GM21723 (cell line): ENCODE measurements at regions not wholly inside any gene's neighbourhood (a gene's known extent, or its start where the extent isn't known, plus 50 kb on each side); places are given as distances from the start of the nearest gene placed in this dataset.

Source experiments
- ATAC-seq: cut with Tn5 transposase; IDR thresholded peaks from one replicate; pipeline ENCODE4 v1.9.1; 2021; ENCODE audit warnings: mild to moderate bottlenecking, moderate library complexity; ENCODE audit not compliant: unreplicated experiment

DNA sequence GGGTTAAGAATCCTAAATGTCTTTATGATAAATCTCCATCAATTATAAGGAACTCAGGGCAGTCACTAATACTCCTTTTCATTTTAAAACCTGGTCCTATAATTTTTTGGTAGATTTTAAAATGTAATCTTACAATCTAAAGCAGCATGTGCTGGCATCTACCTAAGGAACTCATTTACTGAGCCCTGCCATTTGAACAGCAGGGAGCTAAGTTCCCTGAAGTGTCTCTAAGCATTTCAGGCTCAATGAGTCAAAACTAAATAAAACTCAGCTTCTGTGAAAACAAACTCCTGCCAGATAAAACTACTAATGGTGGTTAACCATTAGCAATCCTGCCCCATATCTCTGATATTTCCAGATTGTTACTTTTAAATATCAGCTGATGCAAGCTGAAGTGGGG lies 1371.8 kb upstream of the PRMT6 start:
- ATAC-seq = no peak

DNA sequence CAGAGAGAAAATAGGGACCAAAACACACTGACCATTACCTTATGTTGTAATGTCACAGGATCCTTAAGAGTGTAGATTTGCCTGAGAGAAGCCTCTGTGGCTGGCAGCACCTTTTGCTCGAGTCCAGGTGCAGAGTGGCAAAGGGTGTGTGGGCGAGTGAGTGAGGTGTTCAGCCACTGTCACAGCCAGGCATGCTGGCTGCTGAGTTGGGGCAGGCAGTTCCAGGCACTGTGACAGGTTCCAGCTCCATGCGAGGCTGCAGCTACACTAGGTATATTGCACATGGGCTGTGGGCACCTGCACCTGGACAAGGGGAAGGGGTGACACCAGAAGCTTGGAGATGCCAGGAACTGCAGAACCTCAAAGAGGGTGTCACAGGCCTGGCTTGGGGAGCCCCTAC lies 1370.4 kb upstream of the PRMT6 start:
- no peak for ATAC-seq

DNA sequence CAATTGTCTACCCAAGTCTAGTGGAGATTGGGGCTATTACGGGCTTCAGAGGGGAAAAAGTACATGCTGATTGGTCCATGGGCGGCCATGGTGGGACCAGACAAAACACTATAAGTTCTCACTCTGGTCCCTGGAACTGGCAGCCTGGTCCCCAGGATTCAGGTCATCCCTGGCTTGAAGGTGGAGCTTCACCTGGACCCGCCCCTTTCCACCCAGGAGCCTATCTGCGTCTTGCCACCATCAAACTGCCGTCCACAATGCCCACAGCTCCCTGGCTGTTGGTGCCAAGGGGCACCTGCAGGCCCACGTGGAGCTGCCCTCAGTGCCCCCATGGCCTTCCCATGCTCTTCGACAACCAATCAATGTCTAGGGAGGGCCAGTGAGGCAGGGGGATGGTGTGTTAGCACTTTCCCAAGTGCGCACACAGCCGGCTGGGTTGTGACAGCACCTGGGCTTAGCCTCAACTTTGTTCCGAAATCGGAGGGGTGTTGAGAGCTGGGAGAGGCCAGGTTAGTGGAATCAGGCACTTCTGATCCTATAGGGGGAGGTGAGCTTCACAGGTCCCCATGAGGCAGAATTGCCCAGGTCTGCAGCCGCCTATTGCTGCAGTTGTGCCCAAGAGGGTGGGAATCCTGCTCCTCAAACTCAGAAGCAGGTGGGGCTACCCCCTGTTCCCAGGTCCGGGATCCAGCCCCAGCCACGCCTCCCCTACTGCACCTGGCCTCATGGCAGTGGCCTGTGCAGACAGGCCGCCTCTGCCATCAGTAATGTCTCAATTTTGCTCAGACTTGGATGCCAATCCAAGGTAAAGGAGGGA lies 1369.4 kb upstream of the PRMT6 start:
- ATAC-seq = no peak

DNA sequence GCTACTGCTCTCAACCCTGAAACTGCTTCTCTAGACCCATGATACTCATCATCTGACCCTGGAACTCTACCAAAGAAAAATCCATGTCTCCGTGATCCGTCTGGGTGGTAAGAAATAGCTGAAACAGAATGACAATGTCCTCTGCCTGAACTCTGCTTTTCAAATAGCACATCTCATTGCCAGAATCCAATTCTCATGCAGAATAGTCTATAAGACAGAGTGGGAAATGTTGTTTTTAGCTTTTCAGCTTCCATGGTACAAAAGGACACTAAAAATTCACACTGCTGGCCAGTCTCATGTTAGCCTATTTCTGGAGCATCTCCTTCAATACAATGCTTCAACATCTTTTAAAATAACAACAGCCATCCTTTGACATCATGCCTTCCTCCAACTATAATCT lies 1355.8 kb upstream of the PRMT6 start:
- no peak for ATAC-seq

DNA sequence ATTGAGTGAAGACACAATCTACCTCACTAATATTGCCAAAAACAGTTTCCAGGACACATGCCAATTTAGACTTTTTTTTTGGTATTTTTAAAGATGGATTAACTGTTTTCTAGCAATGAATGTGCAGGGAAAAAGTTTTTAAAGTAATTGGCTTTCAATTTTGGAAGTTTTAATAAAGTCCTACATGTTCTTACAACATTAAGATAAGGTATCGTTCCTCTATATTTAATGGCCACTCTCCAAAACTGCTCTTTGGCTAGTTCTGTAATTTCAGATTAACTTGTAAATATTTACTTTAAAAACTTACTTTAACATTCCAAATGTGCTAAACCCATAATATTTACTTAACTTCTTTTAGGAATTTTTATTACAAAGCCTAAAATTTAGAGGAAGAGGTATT lies 1332.2 kb upstream of the PRMT6 start:
- no peak for ATAC-seq

DNA sequence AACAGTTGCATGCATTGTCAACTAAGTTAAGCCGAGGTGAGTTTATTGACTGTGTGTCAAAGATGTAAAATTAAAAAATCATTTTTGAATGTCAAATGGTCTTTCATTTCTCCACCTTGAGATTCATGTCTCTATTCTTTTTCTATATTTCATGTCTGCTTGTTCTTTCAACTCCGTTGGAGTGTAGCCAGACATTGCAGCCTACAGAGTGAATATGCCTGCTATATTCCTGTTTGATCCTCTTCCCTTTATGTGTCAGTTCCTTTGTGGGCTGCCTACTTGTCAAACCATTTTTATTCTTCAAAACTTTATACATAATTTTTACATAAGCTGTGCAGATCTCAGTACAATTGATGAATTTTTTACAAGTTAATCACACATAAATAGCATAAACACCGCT lies 1325.8 kb upstream of the PRMT6 start:
- ATAC-seq = no peak

DNA sequence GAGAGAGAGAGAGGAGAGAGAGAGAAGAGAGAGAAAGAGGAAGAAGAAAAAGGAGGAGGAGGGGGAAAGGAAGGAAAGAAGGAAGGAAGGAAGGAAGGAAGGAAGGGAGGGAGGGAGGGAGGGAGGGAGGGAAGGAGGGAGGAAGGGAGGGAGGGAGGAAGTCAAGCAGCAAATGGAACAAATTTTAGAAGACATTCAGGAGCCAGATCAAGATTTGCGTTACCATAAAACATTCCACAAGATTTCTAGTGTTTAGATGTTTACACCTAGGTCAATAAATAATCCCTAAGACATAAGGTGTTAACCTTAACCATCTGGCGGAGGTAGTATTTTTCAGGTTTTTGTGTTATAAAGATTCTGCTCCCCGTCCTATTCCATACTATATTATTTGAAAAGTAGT lies 1320.1 kb upstream of the PRMT6 start:
- ATAC-seq = no peak

DNA sequence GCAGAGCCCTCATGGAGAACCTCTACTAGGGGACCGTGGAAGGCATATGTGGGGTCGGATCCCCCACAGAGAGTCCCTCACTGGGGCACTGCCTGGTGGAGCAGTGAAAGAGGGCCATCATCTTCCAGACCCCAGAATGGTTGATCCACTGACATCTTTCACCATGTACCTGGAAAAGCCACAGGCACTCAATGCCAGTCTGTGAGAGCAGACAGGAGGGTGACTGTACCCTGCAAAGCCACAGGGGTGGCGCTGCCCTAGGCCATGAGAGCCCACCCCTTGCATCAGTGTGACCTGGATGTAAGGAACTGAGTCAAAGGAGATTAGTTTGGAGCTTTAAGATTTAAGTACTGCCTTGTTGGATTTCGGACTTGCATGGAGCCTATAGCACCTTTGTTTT lies 1276.7 kb upstream of the PRMT6 start:
- no peak for ATAC-seq

DNA sequence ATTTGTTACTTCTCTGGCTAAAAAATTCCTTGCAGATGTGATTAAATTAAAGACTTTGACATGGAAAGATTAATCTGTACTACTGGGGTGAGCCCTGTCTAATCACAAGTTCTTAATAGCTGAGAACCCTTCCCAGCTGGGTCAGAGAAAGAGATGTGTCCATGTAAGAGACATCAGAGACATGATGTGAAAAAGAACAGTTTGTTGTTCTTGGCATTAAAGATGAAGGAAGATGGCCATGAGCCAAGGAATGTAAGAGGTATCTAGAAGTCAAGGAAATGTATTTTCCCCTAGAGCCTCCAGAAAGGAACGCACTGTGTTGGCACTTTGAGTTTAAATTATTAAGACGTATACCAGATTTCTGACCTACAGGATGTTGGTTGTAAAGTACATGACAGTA lies 1271.5 kb upstream of the PRMT6 start:
- no peak for ATAC-seq

DNA sequence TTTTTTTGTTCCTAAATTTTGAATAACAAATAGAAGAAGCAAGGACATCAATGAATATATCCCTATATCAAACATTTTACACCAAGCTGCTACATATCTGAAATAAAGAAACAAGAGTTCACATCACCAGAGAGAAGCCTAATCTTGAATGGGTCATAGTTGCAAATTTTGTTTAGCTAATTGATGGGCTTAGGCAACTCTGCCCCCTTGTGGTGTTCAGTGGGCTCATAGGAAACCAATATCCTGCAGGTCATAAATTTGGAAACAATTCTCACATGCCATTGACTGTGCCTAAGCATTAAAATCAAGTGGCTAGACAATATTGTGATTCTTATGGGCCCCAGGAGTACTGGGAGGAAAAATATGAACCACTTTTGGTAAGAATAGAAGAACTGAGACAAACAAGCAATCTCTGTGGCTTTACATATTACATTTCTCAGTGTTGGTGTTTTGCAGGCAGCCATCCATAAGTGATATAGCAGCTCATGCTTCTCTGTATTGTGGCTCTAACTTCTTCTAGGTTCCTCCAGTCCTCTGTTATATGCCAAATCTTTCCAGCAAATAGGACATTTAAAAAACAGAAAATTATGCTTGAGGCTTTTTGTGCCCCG lies 1262.8 kb upstream of the PRMT6 start:
- ATAC-seq = peak; percentile 72

DNA sequence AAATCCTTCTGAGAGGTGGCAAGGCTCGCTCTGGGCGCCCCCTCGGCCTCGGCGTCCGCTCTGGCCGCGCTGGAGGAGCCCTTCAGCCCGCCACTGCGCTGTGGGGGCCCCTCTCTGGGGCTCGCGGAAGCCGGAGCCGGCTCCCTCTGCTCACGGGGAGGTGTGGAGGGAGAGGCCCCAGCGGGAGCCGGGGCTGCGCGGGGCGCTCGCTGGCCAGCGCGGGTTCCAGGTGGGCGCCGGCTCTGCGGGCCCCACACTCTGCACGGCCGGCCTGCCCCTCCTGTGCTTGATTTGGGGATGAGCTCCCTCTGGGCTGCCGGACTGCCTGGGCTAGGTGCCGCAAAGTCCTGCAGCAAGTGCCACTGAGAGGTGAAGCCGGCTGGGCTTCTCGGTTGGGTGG lies 1260.7 kb upstream of the PRMT6 start:
- ATAC-seq = no peak

DNA sequence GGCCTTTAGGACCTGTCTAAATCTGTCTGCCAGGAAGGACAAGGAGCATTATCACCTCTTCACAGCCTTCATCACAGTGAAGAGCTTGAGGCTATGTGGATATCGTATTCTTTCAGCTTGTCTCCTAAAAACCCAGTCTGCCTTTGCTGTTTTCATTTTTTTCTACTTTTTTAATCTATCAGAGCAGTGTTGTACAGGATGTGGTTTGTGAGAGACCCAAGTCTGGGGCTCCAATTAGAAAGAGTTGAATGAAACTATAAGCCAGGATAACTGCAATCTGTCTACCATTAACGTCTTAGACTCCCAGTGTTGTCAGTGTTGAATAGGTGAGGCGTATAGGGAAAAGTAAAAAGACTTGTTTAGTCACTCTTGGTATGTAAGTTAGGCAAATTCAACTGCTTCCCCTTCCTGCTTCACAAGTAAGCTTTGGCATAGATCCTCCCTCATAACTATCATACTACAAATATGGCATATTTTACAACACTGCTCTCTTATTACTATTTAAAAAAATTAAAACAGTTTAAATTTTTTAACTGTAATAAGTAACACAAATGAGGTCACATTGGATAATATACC lies 1225.8 kb upstream of the PRMT6 start:
- ATAC-seq = no peak

DNA sequence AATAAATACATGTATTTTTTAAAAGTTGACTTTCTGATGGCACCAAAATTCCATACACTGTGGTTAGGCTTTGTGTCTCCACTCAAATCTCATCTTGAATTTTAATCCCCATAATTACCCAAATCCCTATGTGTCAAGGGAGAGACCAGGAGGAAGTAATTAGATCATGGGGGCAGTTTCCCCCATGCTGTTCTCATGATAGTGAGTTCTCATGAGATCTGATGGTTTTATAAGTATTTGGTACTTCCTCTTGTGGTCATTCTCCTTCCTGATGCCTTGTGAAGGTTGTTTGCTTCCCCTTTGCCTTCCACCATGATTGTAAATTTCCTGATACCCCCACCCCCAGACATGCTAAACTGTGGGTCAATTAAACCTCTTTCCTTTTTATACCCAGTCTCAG lies 1218.4 kb upstream of the PRMT6 start:
- ATAC-seq = no peak

DNA sequence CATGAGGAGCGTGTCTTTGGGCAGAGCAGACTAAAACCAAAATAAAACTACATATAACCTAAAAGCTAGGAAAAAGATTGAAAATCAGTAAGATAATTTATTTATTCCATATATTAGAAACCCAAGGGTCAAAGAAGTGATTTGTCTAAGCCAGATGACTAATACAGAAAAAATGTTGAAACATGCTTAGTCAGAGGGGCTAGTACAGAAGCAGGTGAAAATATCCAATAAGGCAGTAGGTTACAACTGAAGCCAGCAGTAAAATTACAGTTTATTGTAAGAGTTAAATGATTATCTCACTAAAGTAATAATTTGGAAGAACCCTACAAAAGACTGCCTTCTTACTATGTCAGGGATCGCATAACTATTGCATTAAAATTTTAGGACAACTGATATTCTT lies 1190.9 kb upstream of the PRMT6 start:
- ATAC-seq = no peak

DNA sequence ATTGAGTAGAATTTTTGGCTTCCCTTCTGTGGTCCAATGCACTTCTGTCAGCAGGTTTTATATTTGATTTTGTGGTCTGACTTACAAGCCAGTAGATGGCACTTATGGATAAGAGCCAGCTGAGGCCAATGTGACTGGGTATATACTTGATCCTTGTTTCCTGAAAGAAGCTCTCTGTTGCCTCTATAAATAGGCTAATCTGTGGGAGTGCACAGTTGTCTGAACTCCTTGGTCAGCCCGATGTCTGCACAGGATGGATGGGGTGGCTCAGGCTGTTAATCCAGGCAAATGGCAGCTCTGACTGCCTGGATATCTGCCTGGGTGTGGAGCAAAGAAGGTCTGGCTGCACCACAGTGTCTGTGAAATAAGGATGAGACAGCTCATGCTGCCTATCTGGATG lies 1183.7 kb upstream of the PRMT6 start:
- ATAC-seq = no peak

DNA sequence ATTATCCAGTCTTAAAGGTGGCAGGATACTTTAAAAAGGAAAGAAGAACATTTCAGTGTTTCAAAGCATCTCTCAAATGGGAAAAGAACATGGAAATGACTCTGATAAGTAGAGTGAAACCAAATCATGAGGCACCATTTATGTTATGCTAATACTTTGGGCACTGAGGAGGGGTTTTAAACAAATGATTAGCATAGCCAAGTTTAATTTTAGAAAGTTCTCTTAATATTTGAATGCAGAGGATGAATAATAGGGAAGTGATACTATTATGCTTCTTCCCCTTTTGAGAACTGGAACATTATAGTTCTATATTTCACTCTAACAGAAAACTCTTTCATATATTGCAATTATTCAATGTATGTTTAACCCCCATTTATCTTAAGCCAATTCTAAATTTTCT lies 1181.9 kb upstream of the PRMT6 start:
- peak; percentile 84 for ATAC-seq

DNA sequence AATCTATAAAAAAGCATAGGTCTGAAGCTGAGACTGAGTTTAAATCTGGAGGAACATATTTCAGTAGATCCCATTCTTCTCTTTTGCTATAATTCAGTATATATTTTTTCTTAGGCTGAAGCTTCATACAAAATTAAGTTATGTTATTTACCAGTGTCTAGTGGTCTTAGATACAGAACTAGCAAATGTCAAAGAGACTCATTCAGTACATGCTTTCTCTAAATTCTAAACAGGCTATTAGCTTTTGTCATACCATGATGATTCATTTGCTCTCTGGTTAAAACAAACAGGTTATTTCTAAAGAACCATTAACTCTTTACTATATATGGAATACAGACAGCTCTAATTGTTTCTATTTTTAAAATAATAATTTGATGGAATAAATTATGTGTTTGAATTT lies 1170.2 kb upstream of the PRMT6 start:
- no peak for ATAC-seq

DNA sequence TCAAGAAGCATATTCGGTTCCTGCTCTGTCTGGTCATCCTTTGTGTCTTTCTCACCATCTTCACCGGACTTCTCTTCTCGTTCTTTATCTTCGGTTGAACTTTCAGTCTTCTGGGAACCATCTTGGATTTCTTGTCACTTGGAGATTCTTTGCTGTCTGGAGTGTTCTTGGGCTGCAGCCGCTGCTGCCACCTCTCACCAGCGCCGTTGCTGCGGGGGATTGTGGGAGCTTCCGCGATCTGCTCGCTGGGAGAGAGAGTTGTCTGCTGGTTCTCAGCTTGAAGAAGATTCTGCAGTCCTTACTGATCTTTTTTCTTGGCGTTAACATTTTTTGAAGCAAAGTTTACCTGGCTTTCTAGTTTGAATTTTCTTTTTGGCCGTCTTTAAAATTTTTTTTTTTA lies 1165.2 kb upstream of the PRMT6 start:
- ATAC-seq = no peak

DNA sequence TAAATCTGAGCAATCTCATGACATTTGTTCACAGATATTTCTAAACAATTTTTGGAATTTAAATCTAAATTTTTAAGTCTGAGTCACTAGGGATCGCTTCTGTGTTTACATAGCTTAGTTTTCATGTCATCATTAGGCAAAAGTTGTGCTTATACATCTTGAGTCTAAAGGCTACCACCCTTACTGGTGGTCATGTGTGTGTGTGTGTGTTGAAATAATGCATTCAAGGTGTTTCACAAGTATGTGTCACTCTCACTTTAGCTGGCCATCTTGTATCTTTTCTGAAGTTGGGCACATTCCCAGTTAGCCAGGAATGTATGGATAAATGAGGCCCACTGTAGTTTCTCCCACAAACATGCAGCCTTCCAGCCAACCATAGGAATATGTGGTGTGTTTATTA lies 1162.5 kb upstream of the PRMT6 start:
- no peak for ATAC-seq

DNA sequence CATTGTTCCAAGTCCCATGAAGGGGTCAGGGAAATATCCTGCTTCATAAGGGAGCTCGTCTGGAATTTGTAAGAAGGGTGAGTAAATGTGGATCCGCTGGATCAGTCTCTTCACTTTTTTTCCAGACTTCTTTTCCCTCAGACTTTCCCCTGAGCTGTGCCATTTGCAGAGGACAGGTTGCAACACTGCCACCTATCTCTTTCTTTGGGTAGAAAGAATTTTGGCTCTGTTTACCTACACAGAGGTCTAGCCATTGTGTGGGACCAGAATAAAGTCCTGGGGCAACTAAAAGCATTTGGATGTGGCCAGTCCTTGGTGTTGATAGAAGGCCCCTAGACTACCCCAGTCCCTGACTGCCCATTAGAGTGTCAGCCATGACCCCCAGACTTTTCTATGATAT lies 1146.7 kb upstream of the PRMT6 start:
- ATAC-seq = no peak

DNA sequence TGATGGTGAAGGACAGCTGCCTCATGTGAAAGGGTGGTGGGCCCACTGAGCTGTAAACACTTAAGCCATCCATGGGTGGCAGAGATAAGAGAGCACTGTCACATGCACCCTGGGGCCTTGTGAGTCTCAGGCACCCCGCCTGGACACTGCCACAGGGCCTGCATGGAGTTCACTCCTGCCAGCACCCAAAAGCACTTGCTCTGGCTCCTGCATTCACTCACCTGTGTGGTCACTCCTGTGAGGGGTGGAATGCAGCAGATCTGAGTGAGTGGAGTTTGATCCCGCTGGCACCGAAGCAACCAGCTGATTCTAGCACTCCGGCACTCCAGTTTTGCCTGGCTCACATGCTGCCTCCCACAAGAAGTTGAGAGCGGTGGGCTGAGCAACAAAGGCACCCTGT lies 1142.1 kb upstream of the PRMT6 start:
- ATAC-seq = no peak

DNA sequence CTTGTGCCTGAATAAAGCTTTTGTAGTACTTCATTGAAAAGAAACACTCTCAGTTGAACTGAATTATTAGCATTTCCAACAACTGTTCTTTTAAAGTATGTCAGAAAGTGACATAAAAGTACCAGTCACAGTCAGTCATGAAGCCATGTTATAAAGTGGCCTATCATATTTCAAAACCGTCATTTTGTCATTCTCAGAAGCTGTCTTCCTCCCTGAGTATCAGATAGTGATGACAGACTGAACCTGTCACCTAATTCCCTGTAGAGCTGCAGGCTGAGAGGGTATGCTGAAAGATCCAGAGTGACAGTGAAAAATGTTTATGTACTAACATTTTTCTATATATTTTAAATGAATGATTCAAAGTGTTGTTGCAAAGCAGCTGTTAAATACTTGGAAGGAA lies 1121.7 kb upstream of the PRMT6 start:
- no peak for ATAC-seq

DNA sequence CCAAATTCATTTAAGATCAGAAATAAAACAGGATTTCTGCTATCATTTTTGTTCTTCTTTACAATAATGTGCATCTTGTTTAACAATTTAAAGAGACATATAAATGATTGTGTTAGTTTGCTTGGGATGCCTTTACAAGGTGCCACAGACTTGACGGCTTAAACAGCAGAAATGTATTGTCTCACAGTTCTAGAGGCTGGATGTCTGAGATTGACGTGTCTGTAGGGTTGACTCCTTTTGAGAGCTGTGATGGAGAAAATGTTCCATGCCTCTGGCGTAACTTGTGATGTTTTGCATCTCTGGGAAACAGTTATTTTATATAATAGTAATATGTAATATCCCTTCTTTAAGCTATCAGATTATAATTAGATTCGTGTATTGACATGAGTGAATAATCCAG lies 1091.6 kb upstream of the PRMT6 start:
- ATAC-seq = no peak
